Kidney (tissue), 13 donors: ENCODE measurements at regions not wholly inside any gene's neighbourhood (a gene's known extent, or its start where the extent isn't known, plus 50 kb on each side); places are given as distances from the start of the nearest gene placed in this dataset.

Experiments used
- DNase-seq, 5 donors: peaks; one replicate each; pipeline ENCODE4 v3.0.0-alpha.2; 2013 to 2020
- FAIRE-seq: peaks from 2 replicates; lab custom pipeline; 2012; peaks lifted over from hg19 to GRCh38; lab: Jason Lieb, UNC
- H3K27ac ChIP-seq, 2 donors: one replicate each; pipeline ENCODE4 v1.7.0; 2013; ENCODE audit warnings: low read depth in 2 of 2, low read length in 2 of 2, inconsistent platforms in 1 of 2
- H3K27me3 ChIP-seq: one replicate; pipeline ENCODE4 v1.7.1; 2013; ENCODE audit warnings: low read length, inconsistent platforms; ENCODE audit not compliant: control insufficient read depth, insufficient read depth
- H3K36me3 ChIP-seq, 3 donors: one replicate each; pipeline versions ENCODE4 v1.7.0 to v1.7.1; 2013; ENCODE audit warnings: low read length in 3 of 3, control low read depth in 1 of 3, inconsistent platforms in 1 of 3; ENCODE audit not compliant: insufficient read depth in 3 of 3, control insufficient read depth in 2 of 3
- H3K4me1 ChIP-seq, 3 donors: one replicate each; pipeline versions ENCODE4 v1.7.0 to v1.7.1; 2013; ENCODE audit warnings: low read length in 3 of 3, inconsistent platforms in 1 of 3, low read depth in 1 of 3; ENCODE audit not compliant: control insufficient read depth in 2 of 3, insufficient read depth in 2 of 3
- H3K4me3 ChIP-seq, 3 donors: one replicate each; pipeline versions ENCODE4 v1.7.0 to v1.8.1; 2013; ENCODE audit warnings: low read length in 3 of 3, control low read depth in 1 of 3, inconsistent platforms in 1 of 3
- H3K9ac ChIP-seq, 3 donors: one replicate each; pipeline versions ENCODE4 v1.7.0 to v1.7.1; 2013; ENCODE audit warnings: low read length in 3 of 3, control low read depth in 1 of 3, inconsistent platforms in 1 of 3
- H3K9me3 ChIP-seq, 3 donors: one replicate each; pipeline versions ENCODE4 v1.7.0 to v1.7.1; 2013; ENCODE audit warnings: low read length in 3 of 3, control low read depth in 1 of 3, inconsistent platforms in 1 of 3; ENCODE audit not compliant: control insufficient read depth in 2 of 3, insufficient read depth in 1 of 3
- intact Hi-C: fragments of 100-400 bp; cut with DNase I; formaldehyde crosslinking; loops from one replicate; pipeline ENCODE4 v1.11.1; 2022
- TF ChIP-seq, protein P1 (sequence below): IDR thresholded peaks from 3 replicates; pipeline ENCODE4 v1.5.1; 2012; ENCODE audit warnings: mild to moderate bottlenecking, moderate library complexity, borderline replicate concordance; ENCODE audit not compliant: insufficient read depth; ENCODE audit errors: extremely low read depth
- donor health status: control.
- donor health status: control.
- donor health status: control.
- donor health status: control.
- donor health status: control.
- donor health status: DM: yes; HTN: yes; CAD: no.
- donor health status: Normal renal cell carcinoma (clear cell type).

DNA sequence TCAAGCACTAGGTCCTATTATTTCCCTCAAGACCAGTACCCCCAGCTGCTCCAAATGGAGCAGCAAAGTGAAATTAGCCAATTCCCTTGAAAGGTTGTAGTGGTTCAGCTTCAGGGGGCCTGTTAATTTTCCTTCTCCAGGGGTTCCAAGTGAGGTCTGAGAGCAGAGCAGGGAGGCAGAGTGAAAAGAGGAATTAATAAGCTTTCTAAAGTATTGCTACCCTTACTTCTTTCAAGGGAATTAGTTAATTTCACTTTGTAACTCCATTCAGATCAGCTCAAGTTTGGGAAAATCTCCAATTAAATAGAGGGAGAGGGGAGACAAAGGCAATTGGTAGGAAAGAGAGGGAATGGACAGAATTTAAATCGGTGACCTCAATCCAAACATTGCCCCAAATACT is 78.7 kb upstream of the SLC7A11 start:
- Histone ChIP-seq H3K36me3 (no peaks in the 10 kb centered on the region), H3K4me1 (no peaks in the 10 kb centered on the region), H3K4me3 (no peak overlapping the region), H3K27me3 (no peaks in the 10 kb centered on the region), H3K9ac (no peak overlapping the region), H3K27ac (no peak overlapping the region), H3K9me3 (no peaks in the 10 kb centered on the region)
- intact Hi-C loops: no loop called here
- DNase-seq (no peak), FAIRE-seq (no peak)
- TF ChIP-seq, protein P1, sequence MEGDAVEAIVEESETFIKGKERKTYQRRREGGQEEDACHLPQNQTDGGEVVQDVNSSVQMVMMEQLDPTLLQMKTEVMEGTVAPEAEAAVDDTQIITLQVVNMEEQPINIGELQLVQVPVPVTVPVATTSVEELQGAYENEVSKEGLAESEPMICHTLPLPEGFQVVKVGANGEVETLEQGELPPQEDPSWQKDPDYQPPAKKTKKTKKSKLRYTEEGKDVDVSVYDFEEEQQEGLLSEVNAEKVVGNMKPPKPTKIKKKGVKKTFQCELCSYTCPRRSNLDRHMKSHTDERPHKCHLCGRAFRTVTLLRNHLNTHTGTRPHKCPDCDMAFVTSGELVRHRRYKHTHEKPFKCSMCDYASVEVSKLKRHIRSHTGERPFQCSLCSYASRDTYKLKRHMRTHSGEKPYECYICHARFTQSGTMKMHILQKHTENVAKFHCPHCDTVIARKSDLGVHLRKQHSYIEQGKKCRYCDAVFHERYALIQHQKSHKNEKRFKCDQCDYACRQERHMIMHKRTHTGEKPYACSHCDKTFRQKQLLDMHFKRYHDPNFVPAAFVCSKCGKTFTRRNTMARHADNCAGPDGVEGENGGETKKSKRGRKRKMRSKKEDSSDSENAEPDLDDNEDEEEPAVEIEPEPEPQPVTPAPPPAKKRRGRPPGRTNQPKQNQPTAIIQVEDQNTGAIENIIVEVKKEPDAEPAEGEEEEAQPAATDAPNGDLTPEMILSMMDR: no peak

DNA sequence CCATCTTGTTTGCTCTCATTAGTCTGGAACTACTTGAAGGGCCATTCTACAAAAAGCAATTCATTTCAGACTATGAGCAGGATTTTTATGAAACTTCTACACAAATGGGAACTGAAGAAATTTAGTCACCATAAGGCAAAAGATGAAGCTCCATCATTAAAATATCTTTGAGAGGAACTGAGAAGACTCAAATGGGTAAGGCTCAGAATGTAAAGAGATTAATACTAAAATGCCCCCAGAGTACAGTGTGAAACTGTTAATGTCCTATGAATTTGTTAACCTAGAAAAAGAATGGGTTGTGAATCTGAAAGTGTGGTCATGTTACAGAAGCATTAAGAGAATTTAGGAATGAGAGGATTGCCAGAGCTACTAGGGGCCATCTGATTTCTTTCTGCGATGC is 77.9 kb upstream of the SLC7A11 start:
- Histone ChIP-seq H3K9ac (no peak overlapping the region), H3K27me3 (no peaks in the 10 kb centered on the region), H3K36me3 (no peaks in the 10 kb centered on the region), H3K4me1 (no peaks in the 10 kb centered on the region), H3K9me3 (no peaks in the 10 kb centered on the region), H3K4me3 (no peak overlapping the region), H3K27ac (no peak overlapping the region)
- DNase-seq (no peak), FAIRE-seq (no peak)
- intact Hi-C loops: no loop called here
- TF ChIP-seq, protein P1: no peak

DNA sequence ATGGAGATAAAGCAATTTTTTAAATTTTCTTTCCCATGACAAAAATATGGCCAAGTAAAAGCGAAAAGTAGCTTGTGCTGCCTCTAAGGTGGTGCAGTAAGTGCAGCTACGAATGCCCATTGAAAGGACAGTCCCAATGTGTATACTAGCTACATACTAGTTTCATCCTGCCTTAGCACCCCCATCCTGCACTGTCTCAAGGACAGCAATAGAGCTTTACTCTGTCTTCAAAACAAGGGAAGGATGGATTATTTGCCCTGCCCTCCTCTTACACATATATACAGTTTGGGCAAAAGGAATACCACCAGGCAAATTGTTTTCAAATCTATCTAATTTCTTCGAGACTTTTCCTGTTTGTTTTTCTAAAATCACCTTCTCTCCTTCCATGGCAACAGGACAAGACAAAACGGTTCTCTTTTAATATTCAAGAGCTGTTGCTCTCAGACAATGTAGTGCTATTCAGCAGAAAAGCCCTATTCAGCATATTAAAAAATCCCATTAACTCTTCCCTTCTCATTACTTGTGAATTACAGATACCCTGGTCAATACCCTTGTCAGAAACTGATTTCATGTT is 75.1 kb upstream of the SLC7A11 start:
- no peak for DNase-seq
- H3K36me3 ChIP-seq: no peaks in the 10 kb centered on the region
- H3K4me1 ChIP-seq: no peaks in the 10 kb centered on the region
- intact Hi-C loops: no loop called here
- H3K9me3 ChIP-seq: no peaks in the 10 kb centered on the region
- FAIRE-seq: no peak
- no peak overlapping the region for H3K9ac ChIP-seq
- H3K4me3 ChIP-seq: no peak overlapping the region
- TF ChIP-seq, protein P1: no peak
- H3K27ac ChIP-seq: no peak overlapping the region
- no peaks in the 10 kb centered on the region for H3K27me3 ChIP-seq

DNA sequence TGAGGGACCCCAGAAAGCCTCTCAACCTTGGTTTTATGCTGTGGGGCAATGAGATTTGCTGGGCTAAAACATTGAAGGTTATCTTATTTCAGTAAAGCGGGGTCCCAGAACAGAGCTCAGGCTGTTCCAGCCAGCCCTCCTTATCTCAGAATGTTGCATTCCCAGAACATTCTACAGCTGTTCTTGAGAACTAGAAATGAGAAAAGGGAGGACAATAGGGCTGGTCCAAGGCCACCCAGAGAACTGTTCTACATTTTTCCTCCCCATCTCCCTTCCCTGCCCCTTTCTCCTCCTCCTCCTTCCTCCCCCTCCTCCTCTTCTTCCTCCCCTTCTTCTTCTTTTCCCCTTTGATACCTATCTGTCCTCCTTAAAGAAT is 70.4 kb upstream of the SLC7A11 start:
- TF ChIP-seq, protein P1: no peak
- intact Hi-C loops: no loop called here
- H3K9ac ChIP-seq: no peak overlapping the region
- H3K4me3 ChIP-seq: no peak overlapping the region
- H3K27ac ChIP-seq: no peak overlapping the region
- FAIRE-seq: no peak
- H3K27me3 ChIP-seq: no peaks in the 10 kb centered on the region
- no peaks in the 10 kb centered on the region for H3K4me1 ChIP-seq
- H3K9me3 ChIP-seq: no peaks in the 10 kb centered on the region
- no peak for DNase-seq
- no peaks in the 10 kb centered on the region for H3K36me3 ChIP-seq
